GM06990 (cell line): ENCODE measurements at regions not wholly inside any gene's neighbourhood (a gene's known extent, or its start where the extent isn't known, plus 50 kb on each side); places are given as distances from the start of the nearest gene placed in this dataset.

Experiments used
- DNase-seq: peaks from one replicate; pipeline ENCODE4 v3.0.0-alpha.2; 2011; ENCODE audit not compliant: insufficient read length; ENCODE audit errors: extremely low read depth
- H3K27me3 ChIP-seq: replicated peaks from 2 replicates; pipeline ENCODE4 v1.6.0; 2011; ENCODE audit warnings: low read length; ENCODE audit not compliant: control insufficient read depth, insufficient read depth
- H3K36me3 ChIP-seq: 2 replicates; pipeline ENCODE4 v1.5.1; 2011; ENCODE audit warnings: low read length; ENCODE audit not compliant: control insufficient read depth, insufficient read depth
- H3K4me3 ChIP-seq: replicated peaks from 2 replicates; pipeline ENCODE4 v1.5.1; 2011; ENCODE audit warnings: low read depth, mild to moderate bottlenecking, control low read depth, low read length
- CTCF ChIP-seq: IDR thresholded peaks from 2 replicates; pipeline ENCODE4 v1.5.1; 2011; ENCODE audit warnings: low read length, control low read depth, mild to moderate bottlenecking, inconsistent platforms; ENCODE audit not compliant: insufficient read depth, poor library complexity, severe bottlenecking

DNA sequence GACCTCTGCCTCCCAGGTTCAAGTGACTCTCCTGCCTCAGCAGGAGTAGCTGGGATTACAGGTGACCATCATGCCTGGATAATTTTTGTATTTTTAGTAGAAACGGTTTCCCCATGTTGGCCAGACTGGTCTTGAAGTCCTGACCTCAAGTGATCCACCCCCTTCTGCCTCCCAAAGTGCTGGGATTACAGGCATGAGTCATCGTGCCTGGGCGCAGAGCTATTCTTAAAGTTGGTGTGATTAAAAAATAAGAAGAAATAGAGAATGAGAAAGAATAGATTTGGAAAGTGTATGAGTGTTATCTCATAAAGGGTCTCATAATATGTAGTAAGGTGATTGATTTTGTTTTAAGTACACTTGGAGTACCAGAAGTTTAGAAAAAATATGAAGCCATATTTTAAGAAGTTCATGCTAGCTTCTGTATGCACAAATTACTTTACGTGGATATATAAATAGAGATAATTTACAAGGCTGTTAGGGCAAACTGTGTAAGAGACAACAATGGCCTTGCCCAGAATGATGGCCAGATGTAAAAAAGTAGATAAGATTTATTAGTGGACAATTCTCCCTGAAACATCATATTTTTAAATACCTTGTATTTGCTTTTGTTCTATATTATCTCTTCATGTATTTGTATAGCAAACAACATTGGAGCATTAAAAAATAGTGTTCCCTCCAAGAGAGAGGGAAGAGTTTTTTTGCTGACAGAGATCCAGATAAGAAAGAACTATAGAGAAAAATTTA is 1108.5 kb downstream of the SLC16A7 start:
- H3K36me3 ChIP-seq = no peaks in the 10 kb centered on the region
- H3K4me3 ChIP-seq = no peak overlapping the region
- H3K27me3 ChIP-seq = no peaks in the 10 kb centered on the region
- no peak for TF ChIP-seq CTCF
- DNase-seq = no peak

DNA sequence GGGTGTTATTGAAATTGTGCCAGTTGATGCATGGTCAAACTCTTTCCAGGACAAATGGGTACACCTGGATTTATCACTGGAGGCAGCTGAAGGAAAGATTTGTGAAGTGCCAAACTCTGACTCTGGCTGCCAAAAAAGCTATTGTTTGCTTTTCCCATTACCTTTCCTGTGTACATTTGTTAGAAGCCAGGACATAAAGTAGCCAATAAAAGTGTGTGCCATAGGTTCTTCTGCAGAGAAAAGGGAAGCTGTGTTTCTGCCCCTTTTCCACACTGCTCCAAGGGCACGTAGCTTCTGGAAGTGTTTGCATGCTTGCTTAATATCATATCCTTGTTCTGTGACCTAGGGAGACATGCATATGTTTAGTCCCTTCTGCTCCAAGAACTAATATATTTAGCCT is 1114.4 kb downstream of the SLC16A7 start:
- Histone ChIP-seq H3K27me3 (no peaks in the 10 kb centered on the region), H3K36me3 (no peaks in the 10 kb centered on the region), H3K4me3 (no peak overlapping the region)
- no peak for DNase-seq
- no peak for TF ChIP-seq CTCF

- no peaks in the 10 kb centered on the region for H3K27me3 ChIP-seq
- H3K4me3 ChIP-seq = no peak overlapping the region
- TF ChIP-seq CTCF = no peak
- DNase-seq = no peak
- no peaks in the 10 kb centered on the region for H3K36me3 ChIP-seq
Observed at GRCh38 chr12:60714141-60714900, 1118.5 kb downstream of the SLC16A7 start.

DNA sequence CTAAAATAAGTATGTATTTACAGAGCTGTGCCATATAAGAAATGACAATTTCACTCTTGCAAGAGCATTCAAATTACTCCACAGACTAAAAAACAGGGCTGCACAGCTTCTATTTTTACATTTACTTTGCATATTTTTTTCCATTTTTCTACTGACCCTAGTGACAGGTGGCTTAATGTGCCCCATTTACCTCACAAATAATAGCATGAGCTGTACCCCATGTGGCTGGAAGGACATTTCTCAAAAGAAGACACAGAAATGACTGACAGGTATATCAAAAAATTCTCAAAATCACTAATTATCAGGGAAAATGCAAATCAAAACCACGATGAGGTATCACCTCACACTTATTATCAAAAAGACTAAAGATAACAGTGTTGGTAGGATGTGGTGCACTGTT is 1128.6 kb downstream of the SLC16A7 start:
- Histone ChIP-seq H3K36me3 (no peaks in the 10 kb centered on the region), H3K4me3 (no peak overlapping the region), H3K27me3 (no peaks in the 10 kb centered on the region)
- DNase-seq = no peak
- no peak for TF ChIP-seq CTCF

DNA sequence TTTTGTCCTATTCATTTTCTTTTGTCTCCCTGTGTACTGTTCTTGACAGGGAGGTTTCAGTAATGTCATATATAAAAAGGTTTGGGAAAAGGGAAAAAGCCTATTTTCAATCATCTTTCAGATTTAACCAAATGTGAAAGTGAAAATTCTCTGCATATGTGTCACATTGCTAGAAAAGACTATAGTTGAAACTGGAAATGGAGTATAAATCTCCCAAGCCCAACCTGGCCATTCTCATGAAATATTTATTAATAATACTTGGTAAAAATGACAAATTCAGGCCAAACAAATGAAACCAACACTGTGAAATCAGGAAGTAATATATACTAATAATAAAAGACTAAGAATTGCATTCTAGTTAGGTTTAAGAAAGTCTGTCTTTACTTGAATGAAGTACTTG is 1129.2 kb downstream of the SLC16A7 start:
- no peaks in the 10 kb centered on the region for H3K27me3 ChIP-seq
- no peaks in the 10 kb centered on the region for H3K36me3 ChIP-seq
- no peak for DNase-seq
- no peak for TF ChIP-seq CTCF
- H3K4me3 ChIP-seq = no peak overlapping the region
